A673 (cell line): ENCODE measurements at regions not wholly inside any gene's neighbourhood (a gene's known extent, or its start where the extent isn't known, plus 50 kb on each side); places are given as distances from the start of the nearest gene placed in this dataset.

Experiments used
- CTCF ChIP-seq: fragments of 300-800, 200-600 bp; sonication (generic); conservative IDR thresholded peaks from 2 replicates; pipeline ENCODE4 v1.5.1; 2017; ENCODE audit warnings: low read depth, mild to moderate bottlenecking, antibody characterized with exemption, low read length, moderate library complexity, mixed read lengths
- EZH2 ChIP-seq: fragments of 200-600 bp; sonication (generic); IDR thresholded peaks from 2 replicates; pipeline ENCODE4 v1.6.1; 2017; ENCODE audit warnings: borderline replicate concordance, low read depth, mild to moderate bottlenecking, mixed read lengths, antibody characterized with exemption, low read length; ENCODE audit not compliant: poor library complexity, severe bottlenecking

- TF ChIP-seq CTCF = no peak
- TF ChIP-seq EZH2 = no peak
Observed at GRCh38 chr9:21559402-21560280, 77.5 kb upstream of the IFNE start.
